Ishikawa (cell line): ENCODE measurements at regions not wholly inside any gene's neighbourhood (a gene's known extent, or its start where the extent isn't known, plus 50 kb on each side); places are given as distances from the start of the nearest gene placed in this dataset.

Experiments
- CEBPB ChIP-seq: IDR thresholded peaks from 2 replicates; pipeline ENCODE4 v1.6.1; 2012
- CREB1 ChIP-seq: IDR thresholded peaks from 2 replicates; pipeline ENCODE4 v1.6.1; 2012; ENCODE audit warnings: low read depth
- EGR1 ChIP-seq: IDR thresholded peaks from 2 replicates; pipeline ENCODE4 v1.6.1; 2012
- EP300 ChIP-seq: IDR thresholded peaks from 2 replicates; pipeline ENCODE4 v1.6.1; 2012; ENCODE audit warnings: borderline replicate concordance
- FOXM1 ChIP-seq: IDR thresholded peaks from 2 replicates; pipeline ENCODE4 v1.6.1; 2012; ENCODE audit warnings: low read depth, borderline replicate concordance
- MAX ChIP-seq: IDR thresholded peaks from 2 replicates; pipeline ENCODE4 v1.6.1; 2012
- NFIC ChIP-seq: IDR thresholded peaks from 2 replicates; pipeline ENCODE4 v1.6.1; 2012
- RAD21 ChIP-seq: IDR thresholded peaks from 2 replicates; pipeline ENCODE4 v1.6.1; 2012; ENCODE audit warnings: low read depth
- REST ChIP-seq: IDR thresholded peaks from 2 replicates; pipeline ENCODE4 v1.6.1; 2012; ENCODE audit warnings: low read depth, mild to moderate bottlenecking
- TAF1 ChIP-seq: IDR thresholded peaks from 2 replicates; pipeline ENCODE4 v1.6.1; 2012; ENCODE audit warnings: low read depth, mild to moderate bottlenecking
- TCF12 ChIP-seq: IDR thresholded peaks from 2 replicates; pipeline ENCODE4 v1.6.1; 2012; ENCODE audit warnings: low read depth
- TEAD4 ChIP-seq: IDR thresholded peaks from 2 replicates; pipeline ENCODE4 v1.6.1; 2012
- USF1 ChIP-seq: IDR thresholded peaks from 2 replicates; pipeline ENCODE4 v1.6.1; 2012
- YY1 ChIP-seq: IDR thresholded peaks from 2 replicates; pipeline ENCODE4 v1.6.1; 2012; ENCODE audit warnings: low read depth
- ZBTB7A ChIP-seq: IDR thresholded peaks from 2 replicates; pipeline ENCODE4 v1.6.1; 2012; ENCODE audit warnings: low read depth

- TF ChIP-seq YY1 (no peak), NFIC (no peak), FOXM1 (no peak), TAF1 (no peak), RAD21 (no peak), EGR1 (no peak)
Measured at GRCh38 chr9:21682981-21683380, 119.5 kb upstream of the MTAP start.

GRCh38 chr9:21683484-21684175, 118.8 kb upstream of the MTAP start:
- TF ChIP-seq TAF1 (no peak), FOXM1 (no peak), USF1 (no peak), ZBTB7A (no peak), YY1 (no peak), NFIC (no peak), REST (no peak), CEBPB (no peak), CREB1 (no peak), EGR1 (no peak), TCF12 (no peak), MAX (no peak)

- TF ChIP-seq ZBTB7A: no peak
- no peak for TF ChIP-seq TCF12
- TF ChIP-seq EP300: no peak
- no peak for TF ChIP-seq USF1
- no peak for TF ChIP-seq TAF1
- no peak for TF ChIP-seq REST
- no peak for TF ChIP-seq FOXM1
- TF ChIP-seq MAX: no peak
- TF ChIP-seq RAD21: no peak
- no peak for TF ChIP-seq EGR1
- no peak for TF ChIP-seq NFIC
- no peak for TF ChIP-seq CREB1
- TF ChIP-seq CEBPB: no peak
- TF ChIP-seq TEAD4: no peak
- TF ChIP-seq YY1: no peak
Measured at GRCh38 chr9:21684231-21684630, 118.2 kb upstream of the MTAP start.

- TF ChIP-seq EP300: peak; percentile 59
- TF ChIP-seq EGR1: no peak
- no peak for TF ChIP-seq REST
- peak; percentile 34; the same call in 1 of the 2 replicates for TF ChIP-seq TEAD4
- no peak for TF ChIP-seq ZBTB7A
- TF ChIP-seq NFIC: peak; percentile 70
- TF ChIP-seq CREB1: no peak
Measured at GRCh38 chr9:21684831-21685362, 117.5 kb upstream of the MTAP start.

GRCh38 chr9:21685502-21685901, 116.9 kb upstream of the MTAP start:
- TF ChIP-seq TCF12: no peak
- TF ChIP-seq NFIC: no peak
- TF ChIP-seq TEAD4: no peak
- no peak for TF ChIP-seq ZBTB7A
- TF ChIP-seq EGR1: no peak
- TF ChIP-seq CEBPB: no peak
- no peak for TF ChIP-seq FOXM1
- TF ChIP-seq REST: no peak
- no peak for TF ChIP-seq CREB1
- no peak for TF ChIP-seq EP300
- TF ChIP-seq MAX: no peak
- no peak for TF ChIP-seq YY1
- no peak for TF ChIP-seq USF1
- no peak for TF ChIP-seq TAF1
- TF ChIP-seq RAD21: no peak
